GF-D8 (cell line): ENCODE measurements at regions not wholly inside any gene's neighbourhood (a gene's known extent, or its start where the extent isn't known, plus 50 kb on each side); places are given as distances from the start of the nearest gene placed in this dataset.

Experiments
- DNase-seq: peaks from one replicate; lab custom pipeline; 2025; lab: John Stamatoyannopoulos, UW

- no peak for DNase-seq
Observed at GRCh38 chr2:120548627-120549608, 186.8 kb upstream of the GLI2 start.

- no peak for DNase-seq
Observed at GRCh38 chr2:120549841-120550240, 185.8 kb upstream of the GLI2 start.

- no peak for DNase-seq
Observed at GRCh38 chr2:120550282-120550681, 185.4 kb upstream of the GLI2 start.

GRCh38 chr2:120550893-120551446 is 184.7 kb upstream of the GLI2 start:
- no peak for DNase-seq

- no peak for DNase-seq
Observed at GRCh38 chr2:120551522-120551921, 184.1 kb upstream of the GLI2 start.

GRCh38 chr2:120552079-120552478 is 183.6 kb upstream of the GLI2 start:
- no peak for DNase-seq

- no peak for DNase-seq
Observed at GRCh38 chr2:120552800-120553481, 182.7 kb upstream of the GLI2 start.

- DNase-seq: no peak
Observed at GRCh38 chr2:120554625-120555032, 181.0 kb upstream of the GLI2 start.

GRCh38 chr2:120555092-120555491 is 180.6 kb upstream of the GLI2 start:
- no peak for DNase-seq

- no peak for DNase-seq
Observed at GRCh38 chr2:120556911-120557310, 178.8 kb upstream of the GLI2 start.

GRCh38 chr2:120558847-120559246 is 176.8 kb upstream of the GLI2 start:
- DNase-seq: no peak

- DNase-seq: no peak
Observed at GRCh38 chr2:120559401-120559800, 176.3 kb upstream of the GLI2 start.

- DNase-seq: no peak
Observed at GRCh38 chr2:120560330-120560729, 175.3 kb upstream of the GLI2 start.

GRCh38 chr2:120561379-120562035 is 174.2 kb upstream of the GLI2 start:
- no peak for DNase-seq

GRCh38 chr2:120562218-120563005 is 173.3 kb upstream of the GLI2 start:
- no peak for DNase-seq

GRCh38 chr2:120563616-120564015 is 172.1 kb upstream of the GLI2 start:
- no peak for DNase-seq

GRCh38 chr2:120564213-120565094 is 171.2 kb upstream of the GLI2 start:
- DNase-seq: no peak

GRCh38 chr2:120565095-120565460 is 170.6 kb upstream of the GLI2 start:
- no peak for DNase-seq

- no peak for DNase-seq
Observed at GRCh38 chr2:120565929-120566328, 169.7 kb upstream of the GLI2 start.

- no peak for DNase-seq
Observed at GRCh38 chr2:120566331-120567035, 169.2 kb upstream of the GLI2 start.
